ENCODE measurements at regions not wholly inside any gene's neighbourhood (a gene's known extent, or its start where the extent isn't known, plus 50 kb on each side); places are given as distances from the start of the nearest gene placed in this dataset.
"Not testable (repeated sequence)": the region's sequence is repeated elsewhere in the genome, so short reads cannot be mapped to it uniquely, and the experiment has no call there.

DNA sequence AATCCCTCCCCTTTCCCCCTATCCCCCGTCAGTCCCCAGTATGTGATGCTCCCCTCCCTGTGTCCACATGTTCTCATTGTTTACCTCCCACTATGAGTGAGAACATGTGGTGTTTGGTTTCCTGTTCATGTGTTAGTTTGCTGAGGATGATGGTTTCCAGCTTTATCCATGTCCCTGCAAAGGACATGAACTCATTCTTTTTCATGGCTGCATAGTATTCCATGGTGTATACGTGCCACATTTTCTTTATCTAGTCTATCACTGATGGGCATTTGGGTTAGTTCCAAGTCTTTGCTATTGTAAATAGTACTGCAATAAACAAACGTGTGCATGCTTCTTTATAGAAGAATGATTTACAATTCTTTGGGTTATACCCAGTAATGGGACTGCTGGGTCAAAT, 165.6 kb upstream of the TENM4 start:
- not testable (repeated sequence) for DNase-seq (ENCODE audit: low read depth in 2 of 2)

DNA sequence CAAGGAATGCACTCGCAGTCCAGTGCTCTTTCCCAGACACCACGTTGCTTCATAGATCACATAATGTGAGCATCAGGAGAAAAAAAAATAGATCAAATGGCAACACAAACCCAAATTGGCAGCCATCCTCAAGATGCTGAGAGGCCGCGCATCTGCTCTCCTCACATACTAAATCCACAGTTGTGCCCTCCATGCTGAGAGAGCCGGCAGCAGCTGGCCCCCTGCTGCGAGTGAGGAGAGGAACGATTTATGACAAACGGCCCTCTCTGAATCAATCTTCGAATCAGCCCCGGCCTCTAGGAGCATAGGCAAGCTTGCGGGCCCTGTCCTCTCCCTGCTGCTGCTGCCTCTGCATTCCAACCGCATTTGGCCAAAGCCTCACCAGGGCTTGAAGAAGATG, 159.9 kb upstream of the TENM4 start:
- DNase-seq (ENCODE audit: low read depth in 2 of 2) = no peak

DNA sequence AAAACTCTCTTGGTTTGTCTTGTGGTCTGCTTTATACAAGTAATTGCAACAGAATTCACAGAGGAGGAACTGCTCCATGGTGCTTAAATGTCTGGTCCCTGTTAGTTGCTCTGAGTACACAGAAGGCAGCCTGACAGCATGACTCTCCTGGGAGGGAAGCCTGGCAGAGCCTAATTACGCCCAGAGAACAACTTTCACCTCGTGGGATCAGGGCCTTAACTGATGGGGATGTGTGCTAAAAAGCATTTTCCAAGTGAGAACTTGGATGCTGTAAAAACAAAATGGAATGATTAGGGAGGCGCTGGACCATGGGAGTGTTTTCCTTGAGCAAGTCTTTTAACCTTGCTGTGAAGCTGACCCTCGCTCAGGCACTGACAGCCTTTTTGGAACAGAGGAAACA, 154.0 kb upstream of the TENM4 start:
- DNase-seq (ENCODE audit: low read depth in 2 of 2) = no peak

DNA sequence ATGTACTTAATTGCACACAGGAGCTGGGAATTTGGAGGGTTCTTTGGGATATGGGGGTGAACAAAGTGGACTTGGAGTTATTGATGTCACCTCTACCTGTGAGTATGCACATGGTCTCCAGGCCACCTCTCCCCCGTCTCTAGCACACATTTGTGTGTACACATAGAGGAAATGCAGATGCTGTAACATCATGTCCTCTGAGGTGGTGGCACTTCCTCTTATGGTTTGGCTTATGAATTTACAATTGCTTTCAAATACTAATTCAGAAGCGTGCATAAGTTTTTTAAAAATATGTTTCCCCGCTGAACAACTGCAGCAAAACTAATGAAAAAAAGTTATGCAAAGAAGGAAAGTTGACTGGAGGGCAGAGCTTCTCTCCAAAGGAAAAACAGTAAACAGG, 152.0 kb upstream of the TENM4 start:
- DNase-seq (ENCODE audit: low read depth in 2 of 2) = no peak

DNA sequence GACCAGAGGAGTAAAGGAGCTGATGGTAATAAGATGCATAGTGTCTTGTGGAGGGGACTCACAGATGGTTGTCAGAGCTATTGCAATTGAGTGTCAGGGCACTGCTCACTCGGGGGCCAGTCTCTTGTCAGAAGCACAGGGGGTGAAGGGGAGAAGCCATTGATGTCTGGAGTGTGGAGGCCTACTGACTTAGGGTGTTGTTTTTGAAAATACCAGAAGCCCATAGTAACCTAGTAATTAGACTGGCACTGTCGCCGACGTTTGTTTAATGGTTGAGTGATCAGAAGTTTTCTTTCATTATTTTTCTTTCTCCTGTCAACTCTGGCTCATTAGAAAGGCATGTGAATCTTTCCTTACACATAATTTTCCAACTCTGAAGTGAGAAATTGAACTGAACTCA, 151.6 kb upstream of the TENM4 start:
- DNase-seq (ENCODE audit: low read depth in 2 of 2) = no peak

DNA sequence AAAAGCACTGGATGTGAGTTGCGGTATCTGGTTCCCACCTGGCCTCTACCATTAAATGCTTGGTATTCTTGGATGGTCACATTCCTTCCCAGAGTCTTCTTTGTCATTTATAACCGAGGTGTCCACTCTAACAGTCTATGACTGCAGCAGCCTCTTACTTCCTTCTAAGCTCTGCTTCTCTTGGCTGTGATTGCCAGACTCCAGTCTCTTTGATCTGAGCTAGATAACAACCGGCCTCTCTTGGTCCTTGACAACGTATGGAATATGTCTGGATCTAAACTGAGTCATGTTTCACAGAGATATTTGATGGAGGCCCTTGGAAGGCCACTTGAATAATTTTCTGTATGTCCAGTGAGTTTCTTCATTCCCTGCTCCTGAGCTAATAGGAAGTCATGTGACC, 141.6 kb upstream of the TENM4 start:
- DNase-seq (ENCODE audit: low read depth in 2 of 2) = no peak

DNA sequence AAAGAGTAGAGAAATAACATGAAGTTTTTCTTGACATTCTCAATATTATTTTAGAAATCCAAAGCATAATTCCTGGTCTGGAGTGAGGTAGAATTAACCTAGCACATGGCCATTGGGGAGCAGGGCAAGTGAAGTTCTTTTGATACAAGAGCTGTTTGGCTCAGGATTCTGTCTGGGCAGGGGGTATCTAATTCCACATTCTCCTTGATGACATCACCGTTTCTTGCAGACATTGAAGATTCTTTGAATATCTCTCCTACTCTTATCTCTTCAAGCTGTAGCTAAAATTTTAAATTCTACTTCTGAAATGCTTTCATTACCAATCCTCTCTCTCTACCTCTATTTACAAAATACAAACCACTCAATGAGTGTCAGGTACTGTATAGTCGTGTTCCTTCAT, 138.2 kb upstream of the TENM4 start:
- DNase-seq (ENCODE audit: low read depth in 2 of 2) = no peak

DNA sequence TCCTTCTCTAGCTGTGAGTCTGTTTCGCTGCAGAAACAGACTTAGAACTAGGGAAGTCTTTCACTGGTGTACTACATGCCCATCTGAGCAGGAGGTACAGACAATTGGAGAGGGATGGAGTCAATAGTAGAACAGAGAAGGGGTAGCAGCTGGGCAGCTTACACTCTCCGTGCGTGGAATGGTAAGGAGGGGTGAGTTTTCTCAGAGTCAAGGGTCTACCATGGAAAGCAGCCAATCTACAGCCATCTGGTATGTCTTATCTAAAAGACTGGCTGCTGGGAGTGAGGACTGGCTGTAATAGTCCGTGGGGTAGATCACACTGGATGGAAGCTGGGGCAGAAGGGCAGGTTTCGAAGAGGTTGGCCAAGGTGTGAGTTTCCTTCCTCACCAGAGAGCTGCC, 137.3 kb upstream of the TENM4 start:
- no peak for DNase-seq (ENCODE audit: low read depth in 2 of 2)

DNA sequence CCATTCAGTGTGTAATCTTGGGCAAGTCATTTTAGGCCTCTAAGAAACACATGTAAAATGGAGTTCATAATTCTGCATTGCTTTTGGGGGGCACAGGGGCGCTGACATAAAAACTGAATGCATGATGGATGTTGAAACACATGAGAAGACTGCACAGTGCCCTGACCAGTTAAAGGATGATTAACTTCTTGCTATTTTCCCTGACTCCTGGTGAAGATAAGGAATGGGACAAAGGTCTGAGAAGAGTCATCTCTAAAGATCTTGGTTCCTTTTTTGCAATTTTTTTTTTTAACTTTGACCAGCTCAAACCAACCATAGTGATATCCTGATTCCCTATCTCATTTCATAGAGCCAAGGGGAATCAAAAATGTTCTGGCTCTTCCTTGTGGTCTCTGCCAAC, 134.9 kb upstream of the TENM4 start:
- DNase-seq (ENCODE audit: low read depth in 2 of 2) = no peak

DNA sequence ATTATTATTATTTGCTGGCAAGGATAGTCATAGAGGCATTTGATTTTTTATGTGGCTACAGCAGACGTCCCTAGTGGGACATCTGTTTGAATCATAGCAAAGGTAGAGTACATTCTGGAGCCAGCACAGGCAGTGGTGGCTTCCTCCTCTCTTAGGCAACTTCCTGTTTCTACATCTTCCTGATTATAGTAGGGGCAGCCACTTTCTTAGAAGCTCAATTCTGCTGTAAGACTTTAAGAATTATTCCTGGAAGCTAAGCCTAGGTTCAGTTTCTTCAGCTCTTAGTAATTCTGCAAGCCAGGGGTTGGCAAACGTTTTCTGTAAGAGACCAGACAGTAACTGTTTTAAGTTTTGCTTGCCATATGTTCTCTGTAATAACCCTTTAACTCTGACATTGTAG, 129.3 kb upstream of the TENM4 start:
- no peak for DNase-seq (ENCODE audit: low read depth in 2 of 2)

DNA sequence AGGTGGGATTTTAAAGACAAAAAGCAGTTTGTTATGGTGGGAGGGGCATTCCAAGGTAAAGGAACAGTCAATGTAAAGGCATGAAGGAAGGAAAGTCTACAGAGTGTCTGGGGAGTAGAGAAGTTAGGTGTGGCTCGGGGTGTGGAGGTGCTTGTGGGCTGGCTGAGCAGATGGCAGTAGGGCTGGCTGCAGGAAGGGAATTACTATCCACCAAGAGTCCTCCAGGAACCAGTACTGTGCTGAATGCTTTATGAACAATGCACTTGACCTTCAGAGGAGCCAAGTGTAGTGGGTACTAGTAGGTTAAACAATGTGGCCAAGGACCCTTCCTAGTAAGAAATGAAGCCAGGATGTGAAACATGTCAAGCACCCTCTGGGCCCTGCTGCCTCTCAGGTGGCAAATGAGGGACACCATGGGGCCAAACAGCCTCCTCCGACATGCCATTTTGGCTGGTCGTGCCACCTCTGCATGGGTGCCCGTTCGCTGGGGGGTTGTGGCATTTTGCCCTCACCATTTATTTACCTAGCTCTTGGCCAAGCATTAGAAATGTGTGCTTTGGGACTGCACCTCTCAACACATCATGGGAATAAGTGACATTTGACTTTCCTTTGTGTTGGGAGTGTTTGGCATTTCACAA, 123.6 kb upstream of the TENM4 start:
- no peak for DNase-seq (ENCODE audit: low read depth in 2 of 2)

DNA sequence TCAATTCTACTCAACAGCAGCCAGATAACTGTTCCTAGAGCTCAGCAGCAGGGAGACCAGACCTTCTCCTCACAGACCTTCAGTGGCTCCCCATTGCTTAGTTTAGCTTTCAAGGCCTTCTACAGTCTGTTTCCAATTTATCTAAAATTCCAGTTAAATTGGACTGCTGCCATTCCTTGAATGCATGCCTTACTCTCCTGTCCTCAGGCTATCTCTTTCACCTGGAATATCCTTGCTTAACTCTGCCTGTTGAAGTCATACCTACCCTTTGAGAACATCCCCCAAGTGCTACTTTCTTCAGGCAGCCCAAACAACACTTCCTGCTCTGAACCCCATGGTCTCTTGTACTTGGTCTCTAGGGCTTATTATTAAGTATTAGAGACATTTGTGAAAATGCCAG, 120.7 kb upstream of the TENM4 start:
- DNase-seq (ENCODE audit: low read depth in 2 of 2) = no peak

DNA sequence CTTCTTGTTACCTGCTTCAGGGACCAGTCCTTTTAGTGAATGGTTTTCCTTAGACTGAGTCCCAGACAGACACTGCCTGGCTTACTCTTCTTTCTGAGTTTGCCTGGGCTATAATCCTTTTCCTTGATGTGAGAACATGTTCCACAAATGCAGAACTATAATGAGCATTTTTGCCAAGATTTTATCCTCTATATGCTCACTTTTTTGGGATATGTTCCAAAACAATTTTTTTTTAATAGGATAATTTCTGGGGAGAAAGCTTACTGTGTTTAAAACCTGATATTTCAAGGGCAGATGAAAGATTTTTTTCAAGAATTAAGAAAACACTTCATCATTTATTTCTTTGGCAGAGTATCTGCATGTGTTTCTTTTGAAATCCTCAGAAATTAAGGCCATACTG, 110.0 kb upstream of the TENM4 start:
- no peak for DNase-seq (ENCODE audit: low read depth in 2 of 2)

DNA sequence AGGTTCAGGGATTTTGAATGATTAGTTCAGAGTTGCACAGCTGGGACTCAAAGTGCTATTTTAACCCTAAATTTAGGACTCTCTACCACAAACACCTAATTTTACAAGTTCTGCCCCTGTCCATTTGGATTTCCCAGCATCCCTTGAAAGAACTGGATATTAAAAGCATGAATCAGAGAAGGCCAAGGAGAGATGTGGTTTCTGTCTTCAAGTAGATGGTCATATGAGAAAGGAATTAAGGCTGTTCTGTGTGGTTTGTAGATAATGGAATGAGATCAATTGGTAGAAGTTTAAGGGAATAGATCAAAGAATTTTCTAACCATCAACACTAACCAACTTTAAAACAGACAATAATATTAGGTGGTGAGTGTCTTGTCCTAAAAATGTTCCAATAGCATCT, 106.4 kb upstream of the TENM4 start:
- DNase-seq (ENCODE audit: low read depth in 2 of 2) = no peak

DNA sequence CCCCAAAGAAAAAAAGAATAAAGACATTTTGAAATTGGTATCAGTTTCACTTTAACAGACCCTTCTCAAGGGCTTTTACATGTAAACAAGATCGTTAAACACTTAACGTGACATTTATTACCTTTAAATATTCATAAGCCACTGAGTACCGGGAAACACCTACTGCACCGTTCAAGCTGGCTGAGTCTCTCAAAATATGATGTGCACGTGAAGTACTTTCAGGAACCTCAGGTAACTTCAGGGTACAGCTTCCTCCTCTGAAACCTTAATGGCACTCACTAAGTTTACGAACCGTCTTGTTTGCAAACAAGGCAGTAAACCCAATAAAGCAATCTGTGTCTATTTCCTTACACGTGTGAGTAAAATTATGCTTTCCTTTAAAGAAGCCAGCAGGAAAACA, 105.5 kb upstream of the TENM4 start:
- no peak for DNase-seq (ENCODE audit: low read depth in 2 of 2)

DNA sequence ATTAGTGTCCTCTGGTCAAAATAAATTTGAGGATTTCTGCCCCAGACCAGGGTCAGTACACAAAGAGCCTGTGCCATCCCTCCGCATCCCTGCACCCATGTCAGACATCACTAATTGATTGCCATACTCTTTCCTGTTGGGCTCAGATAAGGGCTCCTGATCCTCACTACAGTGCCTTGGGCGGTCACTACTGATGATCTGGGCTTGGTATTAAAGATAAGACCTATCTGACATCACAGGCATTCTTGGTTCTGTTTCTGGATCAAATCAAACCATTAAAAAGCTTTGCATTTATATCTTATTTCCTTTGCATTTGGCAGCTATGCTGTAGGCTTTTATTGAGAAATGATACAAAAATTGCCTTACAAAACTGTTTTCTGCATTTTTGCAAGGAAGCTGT, 103.5 kb upstream of the TENM4 start:
- no peak for DNase-seq (ENCODE audit: low read depth in 2 of 2)

DNA sequence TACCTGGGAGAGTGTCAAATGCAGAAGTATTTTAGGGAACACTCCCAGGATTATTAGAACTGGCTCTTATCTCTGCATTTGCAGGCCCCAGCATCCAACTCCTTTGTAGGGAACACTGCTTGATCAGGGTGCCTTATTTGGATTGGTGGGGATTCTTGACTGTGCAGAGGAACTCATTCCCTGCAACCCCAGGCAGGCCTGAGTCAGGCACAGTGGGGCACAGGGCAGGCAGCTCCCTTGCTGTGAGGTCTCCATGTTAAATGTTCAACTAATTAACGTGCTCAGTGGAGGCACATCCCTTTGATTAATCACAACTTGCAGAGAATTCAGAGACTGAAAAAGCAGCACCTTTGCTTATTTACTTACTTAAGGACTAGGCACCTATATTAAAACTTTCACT, 102.3 kb upstream of the TENM4 start:
- no peak for DNase-seq (ENCODE audit: low read depth in 2 of 2)

DNA sequence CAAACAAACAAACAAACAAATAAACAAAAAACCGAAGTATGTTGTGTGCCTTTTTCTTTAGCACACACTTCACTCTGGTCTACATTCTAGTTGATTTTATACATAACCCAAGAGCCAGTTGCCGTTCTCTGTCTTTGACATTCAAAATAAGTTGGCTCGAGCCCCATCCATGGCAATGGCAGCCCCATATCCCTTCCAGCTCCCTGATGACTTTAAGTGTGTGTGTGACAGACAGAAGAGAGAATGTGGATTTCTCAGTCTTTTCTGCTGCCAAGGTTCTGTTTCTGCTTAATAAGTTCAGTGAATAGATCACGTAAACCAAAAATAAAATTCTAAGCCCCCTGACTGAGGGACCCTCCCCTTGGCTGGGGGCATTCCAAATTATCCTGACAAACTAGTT, 100.6 kb upstream of the TENM4 start:
- DNase-seq (ENCODE audit: low read depth in 2 of 2) = no peak

DNA sequence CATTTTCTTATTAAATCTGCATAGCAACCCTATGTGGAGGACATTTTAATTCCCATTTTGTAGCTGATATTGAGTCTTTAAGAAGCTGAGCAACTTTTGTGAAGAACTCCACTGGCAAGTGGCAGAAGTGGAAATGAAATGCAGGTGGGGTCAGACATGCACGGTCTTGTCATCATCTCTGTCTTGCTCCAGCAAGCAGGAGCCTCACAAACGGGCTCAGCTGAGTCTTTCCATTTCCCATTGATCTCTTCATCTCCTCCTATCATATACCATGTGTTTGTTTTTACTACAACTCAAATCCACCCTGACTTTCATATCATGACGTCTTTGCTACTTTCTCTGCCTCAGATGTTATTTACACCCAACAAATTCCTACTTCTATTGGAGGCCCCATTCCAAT, 97.9 kb upstream of the TENM4 start:
- no peak for DNase-seq (ENCODE audit: low read depth in 2 of 2)

DNA sequence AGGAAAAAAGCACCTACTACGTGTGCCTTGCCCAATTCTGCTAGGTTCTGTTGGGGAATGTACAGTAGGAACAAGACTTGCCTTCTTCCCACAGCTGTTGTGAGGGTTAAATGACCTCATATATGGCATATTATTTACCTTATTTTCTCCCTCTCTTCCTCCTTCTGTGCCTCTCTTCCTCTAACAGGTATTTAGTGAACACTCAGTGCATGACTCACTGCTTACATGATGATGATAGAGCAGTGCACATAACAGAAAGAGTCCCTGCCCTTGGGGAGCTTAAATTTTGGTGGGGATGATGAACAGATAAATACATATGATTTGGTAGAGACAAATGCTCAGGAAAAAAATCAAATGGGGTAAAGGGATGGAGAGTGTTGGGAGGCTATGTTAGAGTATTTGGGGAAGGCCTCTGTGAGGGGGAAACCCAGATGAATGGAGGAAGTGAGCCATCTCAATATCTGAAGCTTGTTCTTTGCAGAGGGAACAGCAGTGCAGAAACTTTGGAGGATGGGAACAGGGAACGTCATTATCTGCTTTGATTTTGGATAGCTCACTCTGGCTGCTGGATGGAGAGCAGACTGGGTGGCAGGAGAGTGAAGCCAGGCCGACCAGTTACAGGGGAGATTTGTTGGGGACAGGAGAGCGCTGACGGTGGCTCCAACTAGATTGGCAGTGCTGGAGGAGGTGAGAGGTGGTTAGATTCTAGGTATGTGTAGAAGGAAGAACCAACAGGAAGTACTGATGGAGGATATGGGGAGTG, 95.5 kb upstream of the TENM4 start:
- DNase-seq (ENCODE audit: low read depth in 2 of 2) = no peak

DNA sequence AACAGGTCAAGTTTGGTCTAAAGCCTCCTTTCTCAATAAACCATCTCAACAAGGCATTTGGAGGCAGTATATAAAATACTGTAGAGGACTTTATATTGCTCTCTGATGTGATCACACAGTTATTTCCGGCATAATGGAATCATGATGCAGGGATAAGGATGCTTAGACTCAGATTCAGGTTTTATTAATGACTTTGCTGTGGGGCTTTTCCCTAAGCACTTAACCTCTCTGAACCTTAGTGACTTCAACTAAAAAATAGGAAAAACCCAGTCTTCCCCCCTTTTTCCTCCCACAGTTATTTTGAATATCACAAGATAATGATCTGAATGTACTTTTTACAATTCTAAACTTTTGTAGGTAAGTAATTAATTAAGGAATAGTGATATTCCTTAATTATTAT, 94.8 kb upstream of the TENM4 start:
- DNase-seq (ENCODE audit: low read depth in 2 of 2) = no peak

DNA sequence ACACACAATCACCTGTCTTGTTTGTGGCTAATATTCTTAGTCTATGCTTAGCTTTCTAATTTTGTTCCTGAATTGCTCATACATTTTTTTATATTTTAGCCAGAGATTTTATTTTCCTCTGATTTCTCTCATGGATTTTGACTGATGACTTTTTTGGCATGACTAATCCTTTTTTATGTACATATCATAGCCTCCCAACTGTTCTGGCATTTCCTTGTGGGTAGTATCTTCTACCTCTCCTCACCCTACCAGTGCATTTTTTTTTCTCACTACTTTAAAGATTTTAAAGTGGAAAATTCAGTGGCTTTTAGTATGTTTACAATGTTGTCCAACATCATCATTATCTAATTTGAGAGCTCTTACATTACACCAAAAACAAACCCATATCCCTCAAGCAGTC, 84.4 kb upstream of the TENM4 start:
- DNase-seq (ENCODE audit: low read depth in 2 of 2) = no peak

DNA sequence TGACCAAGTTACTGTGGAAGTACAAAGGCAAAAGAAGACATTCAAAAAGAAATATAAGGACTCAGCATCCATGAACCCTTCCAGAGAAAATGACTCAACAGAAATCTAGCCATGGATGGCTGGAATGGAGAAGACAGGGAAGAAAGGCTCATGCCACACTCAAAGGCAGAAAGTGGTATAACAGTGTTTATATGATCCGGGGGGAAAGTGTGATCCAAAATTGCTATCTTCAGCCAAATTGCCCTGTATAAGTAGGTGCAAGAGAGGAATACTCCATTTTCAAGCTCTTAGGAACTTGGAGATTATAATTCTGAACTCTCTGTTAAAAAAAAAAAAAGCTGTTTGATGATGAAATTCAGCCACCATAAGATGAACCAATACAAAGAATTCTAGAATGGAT, 81.8 kb upstream of the TENM4 start:
- no peak for DNase-seq (ENCODE audit: low read depth in 2 of 2)

DNA sequence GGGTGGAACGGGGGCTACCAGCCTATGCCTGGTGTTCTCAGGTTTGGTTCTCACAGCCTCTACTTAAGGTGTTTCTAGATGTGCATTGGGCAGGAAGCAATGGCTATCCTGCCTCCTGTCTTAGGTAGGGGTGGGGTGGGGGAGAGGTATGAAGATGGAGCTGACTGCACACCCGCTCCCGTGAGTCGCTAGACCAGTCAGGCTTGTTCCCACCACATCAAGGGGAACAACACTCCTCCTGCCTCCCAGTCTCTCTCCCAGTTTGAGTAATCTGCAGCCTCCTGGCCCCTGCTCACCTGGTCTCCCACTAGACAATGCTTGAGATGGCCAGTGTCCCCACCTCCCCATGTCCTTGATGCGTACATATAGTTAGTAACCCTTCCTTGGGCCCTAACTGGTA, 79.3 kb upstream of the TENM4 start:
- DNase-seq (ENCODE audit: low read depth in 2 of 2) = no peak
